GM21526 (cell line): ENCODE measurements at regions not wholly inside any gene's neighbourhood (a gene's known extent, or its start where the extent isn't known, plus 50 kb on each side); places are given as distances from the start of the nearest gene placed in this dataset.
"Not testable (repeated sequence)": the region's sequence is repeated elsewhere in the genome, so short reads cannot be mapped to it uniquely, and the experiment has no call there.

Experiments used
- ATAC-seq: cut with Tn5 transposase; IDR thresholded peaks from one replicate; pipeline ENCODE4 v1.9.1; 2021; ENCODE audit warnings: moderate library complexity; ENCODE audit not compliant: unreplicated experiment, low FRiP score

GRCh38 chr12:83462419-83462818, 775.7 kb downstream of the TMTC2 start:
- no peak for ATAC-seq

- no peak for ATAC-seq
These were observed 774.7 kb downstream of the TMTC2 start for GRCh38 chr12:83461336-83461935.

- no peak for ATAC-seq
These were observed 764.5 kb downstream of the TMTC2 start for GRCh38 chr12:83451189-83451588.

- ATAC-seq: no peak
These were observed 747.9 kb downstream of the TMTC2 start for GRCh38 chr12:83434600-83434999.

GRCh38 chr12:83432176-83432719, 745.5 kb downstream of the TMTC2 start:
- ATAC-seq: no peak

- ATAC-seq: not testable (repeated sequence)
These were observed 741.0 kb downstream of the TMTC2 start for GRCh38 chr12:83427586-83428136.

- no peak for ATAC-seq
These were observed 728.3 kb downstream of the TMTC2 start for GRCh38 chr12:83414981-83415380.

GRCh38 chr12:83408851-83409250, 722.1 kb downstream of the TMTC2 start:
- no peak for ATAC-seq

- no peak for ATAC-seq
These were observed 721.4 kb downstream of the TMTC2 start for GRCh38 chr12:83408146-83408545.

- no peak for ATAC-seq
These were observed 717.8 kb downstream of the TMTC2 start for GRCh38 chr12:83404521-83404920.

- no peak for ATAC-seq
These were observed 703.5 kb downstream of the TMTC2 start for GRCh38 chr12:83390186-83390585.

- ATAC-seq: no peak
These were observed 702.7 kb downstream of the TMTC2 start for GRCh38 chr12:83389237-83389996.

GRCh38 chr12:83388551-83388950, 701.8 kb downstream of the TMTC2 start:
- no peak for ATAC-seq

GRCh38 chr12:83386527-83387264, 700.0 kb downstream of the TMTC2 start:
- ATAC-seq: no peak

- ATAC-seq: no peak
These were observed 691.6 kb downstream of the TMTC2 start for GRCh38 chr12:83378186-83378727.

- ATAC-seq: no peak
These were observed 678.6 kb downstream of the TMTC2 start for GRCh38 chr12:83365317-83365716.

- no peak for ATAC-seq
These were observed 674.8 kb downstream of the TMTC2 start for GRCh38 chr12:83361475-83361874.

- ATAC-seq: no peak
These were observed 674.4 kb downstream of the TMTC2 start for GRCh38 chr12:83361071-83361470.

- no peak for ATAC-seq
These were observed 663.4 kb downstream of the TMTC2 start for GRCh38 chr12:83349907-83350611.

- no peak for ATAC-seq
These were observed 659.6 kb downstream of the TMTC2 start for GRCh38 chr12:83346333-83346732.
